ENCODE measurements at regions not wholly inside any gene's neighbourhood (a gene's known extent, or its start where the extent isn't known, plus 50 kb on each side); places are given as distances from the start of the nearest gene placed in this dataset.
"Not testable (repeated sequence)": the region's sequence is repeated elsewhere in the genome, so short reads cannot be mapped to it uniquely, and the experiment has no call there.

GRCh38 chrX:75911716-75912115, 126.7 kb upstream of the MAGEE2 start:
- DNase-seq (ENCODE audit: low spot score), result no peak
- H3K4me3 Mint-ChIP-seq (ENCODE audit: unreplicated experiment), result no peak overlapping the region
- no peak for TF ChIP-seq CTCF (IDR thresholded peaks at IDR 0.05; ENCODE audit: unreplicated experiment)
- no peak overlapping the region for H3K27ac Mint-ChIP-seq (ENCODE audit: unreplicated experiment)
- no peaks in the 10 kb centered on the region for H3K4me1 Mint-ChIP-seq (ENCODE audit: unreplicated experiment)
- H3K36me3 Mint-ChIP-seq (ENCODE audit: low read depth, unreplicated experiment), result no peaks in the 10 kb centered on the region
- H3K9me3 Mint-ChIP-seq (ENCODE audit: unreplicated experiment), result no peaks in the 10 kb centered on the region
- H3K27me3 Mint-ChIP-seq (ENCODE audit: unreplicated experiment), result peaks cover 1% of the 10 kb centered on the region

GRCh38 chrX:75957107-75957610, 172.1 kb upstream of the MAGEE2 start:
- H3K36me3 Mint-ChIP-seq (ENCODE audit: low read depth, unreplicated experiment), result no peaks in the 10 kb centered on the region
- H3K27me3 Mint-ChIP-seq (ENCODE audit: unreplicated experiment), result no peaks in the 10 kb centered on the region
- H3K9me3 Mint-ChIP-seq (ENCODE audit: unreplicated experiment), result no peaks in the 10 kb centered on the region
- no peaks in the 10 kb centered on the region for H3K4me1 Mint-ChIP-seq (ENCODE audit: unreplicated experiment)
- no peak for DNase-seq (ENCODE audit: low spot score)
- H3K27ac Mint-ChIP-seq (ENCODE audit: unreplicated experiment), result no peak overlapping the region
- no peak for TF ChIP-seq CTCF (IDR thresholded peaks at IDR 0.05; ENCODE audit: unreplicated experiment)
- H3K4me3 Mint-ChIP-seq (ENCODE audit: unreplicated experiment), result no peak overlapping the region

GRCh38 chrX:75961321-75961720, 176.3 kb upstream of the MAGEE2 start:
- H3K4me1 Mint-ChIP-seq (ENCODE audit: unreplicated experiment); H3K27ac Mint-ChIP-seq (ENCODE audit: unreplicated experiment); H3K4me3 Mint-ChIP-seq (ENCODE audit: unreplicated experiment); DNase-seq (ENCODE audit: low spot score); H3K36me3 Mint-ChIP-seq (ENCODE audit: low read depth, unreplicated experiment); H3K9me3 Mint-ChIP-seq (ENCODE audit: unreplicated experiment); H3K27me3 Mint-ChIP-seq (ENCODE audit: unreplicated experiment): not testable (repeated sequence)

- no peak for TF ChIP-seq CTCF (IDR thresholded peaks at IDR 0.05; ENCODE audit: unreplicated experiment)
- Mint-ChIP-seq H3K36me3 (ENCODE audit: low read depth, unreplicated experiment) (peaks cover 6% of the 10 kb centered on the region), H3K4me1 (ENCODE audit: unreplicated experiment) (no peaks in the 10 kb centered on the region), H3K27me3 (ENCODE audit: unreplicated experiment) (no peaks in the 10 kb centered on the region), H3K27ac (ENCODE audit: unreplicated experiment) (no peak overlapping the region), H3K9me3 (ENCODE audit: unreplicated experiment) (no peaks in the 10 kb centered on the region), H3K4me3 (ENCODE audit: unreplicated experiment) (no peak overlapping the region)
- no peak for DNase-seq (ENCODE audit: low spot score)
These were observed 178.7 kb upstream of the MAGEE2 start for GRCh38 chrX:75963774-75964173.

- Mint-ChIP-seq H3K27ac (ENCODE audit: unreplicated experiment) (no peak overlapping the region), H3K4me3 (ENCODE audit: unreplicated experiment) (no peak overlapping the region), H3K9me3 (ENCODE audit: unreplicated experiment) (no peaks in the 10 kb centered on the region), H3K4me1 (ENCODE audit: unreplicated experiment) (no peaks in the 10 kb centered on the region), H3K27me3 (ENCODE audit: unreplicated experiment) (no peaks in the 10 kb centered on the region), H3K36me3 (ENCODE audit: low read depth, unreplicated experiment) (peaks cover 6% of the 10 kb centered on the region)
- DNase-seq (ENCODE audit: low spot score), result no peak
- TF ChIP-seq CTCF (IDR thresholded peaks at IDR 0.05; ENCODE audit: unreplicated experiment), result no peak
These were observed 183.2 kb upstream of the MAGEE2 start for GRCh38 chrX:75968293-75968692.

GRCh38 chrX:75986976-75987375, 185.9 kb upstream of the PBDC1 start:
- H3K4me1 Mint-ChIP-seq (ENCODE audit: unreplicated experiment), result no peaks in the 10 kb centered on the region
- H3K4me3 Mint-ChIP-seq (ENCODE audit: unreplicated experiment), result no peak overlapping the region
- H3K27ac Mint-ChIP-seq (ENCODE audit: unreplicated experiment), result no peak overlapping the region
- H3K36me3 Mint-ChIP-seq (ENCODE audit: low read depth, unreplicated experiment), result no peaks in the 10 kb centered on the region
- DNase-seq (ENCODE audit: low spot score), result no peak
- H3K27me3 Mint-ChIP-seq (ENCODE audit: unreplicated experiment), result peaks cover 3% of the 10 kb centered on the region
- peaks cover 3% of the 10 kb centered on the region for H3K9me3 Mint-ChIP-seq (ENCODE audit: unreplicated experiment)
- TF ChIP-seq CTCF (IDR thresholded peaks at IDR 0.05; ENCODE audit: unreplicated experiment), result no peak

Data from endothelial cell (in vitro differentiated cells).